HG02623 (cell line): ENCODE measurements at regions not wholly inside any gene's neighbourhood (a gene's known extent, or its start where the extent isn't known, plus 50 kb on each side); places are given as distances from the start of the nearest gene placed in this dataset.

Experiments used
- ATAC-seq: cut with Tn5 transposase; IDR thresholded peaks from one replicate; pipeline ENCODE4 v1.9.1; 2021; ENCODE audit warnings: moderate library complexity; ENCODE audit not compliant: unreplicated experiment

- ATAC-seq, result no peak
These were observed 122.0 kb upstream of the COPS8 start for GRCh38 chr2:236963631-236964182.

GRCh38 chr2:236964291-236964690, 121.4 kb upstream of the COPS8 start:
- no peak for ATAC-seq

- ATAC-seq, result no peak
These were observed 120.5 kb upstream of the COPS8 start for GRCh38 chr2:236965021-236965840.

- ATAC-seq, result no peak
These were observed 119.9 kb upstream of the COPS8 start for GRCh38 chr2:236965841-236966096.

GRCh38 chr2:236967499-236967783, 118.2 kb upstream of the COPS8 start:
- no peak for ATAC-seq

GRCh38 chr2:236968101-236968879, 117.4 kb upstream of the COPS8 start:
- no peak for ATAC-seq

- no peak for ATAC-seq
These were observed 116.7 kb upstream of the COPS8 start for GRCh38 chr2:236968880-236969534.

GRCh38 chr2:236969767-236970655, 115.7 kb upstream of the COPS8 start:
- no peak for ATAC-seq

- no peak for ATAC-seq
These were observed 115.1 kb upstream of the COPS8 start for GRCh38 chr2:236970656-236971010.

- no peak for ATAC-seq
These were observed 114.4 kb upstream of the COPS8 start for GRCh38 chr2:236971131-236971821.

GRCh38 chr2:236971919-236972381, 113.7 kb upstream of the COPS8 start:
- no peak for ATAC-seq

- no peak for ATAC-seq
These were observed 113.0 kb upstream of the COPS8 start for GRCh38 chr2:236972491-236973342.

- no peak for ATAC-seq
These were observed 112.2 kb upstream of the COPS8 start for GRCh38 chr2:236973343-236973980.

- ATAC-seq, result no peak
These were observed 111.5 kb upstream of the COPS8 start for GRCh38 chr2:236974148-236974547.

GRCh38 chr2:236974752-236975151, 110.9 kb upstream of the COPS8 start:
- no peak for ATAC-seq

GRCh38 chr2:236975766-236976165, 109.9 kb upstream of the COPS8 start:
- ATAC-seq, result no peak

- no peak for ATAC-seq
These were observed 109.2 kb upstream of the COPS8 start for GRCh38 chr2:236976266-236977062.
